Esophagus squamous epithelium (tissue), 4 donors: ENCODE measurements at regions not wholly inside any gene's neighbourhood (a gene's known extent, or its start where the extent isn't known, plus 50 kb on each side); places are given as distances from the start of the nearest gene placed in this dataset.

Experiments used
- POLR2A ChIP-seq, 4 donors: fragments of 450-650 bp; IDR thresholded peaks; one replicate each; pipeline ENCODE4 v1.6.1; 2017; ENCODE audit warnings: antibody characterized with exemption in 4 of 4, mild to moderate bottlenecking in 4 of 4, moderate library complexity in 3 of 4
- TF ChIP-seq, protein P1 (sequence below), 6 experiments: fragments of 450-650 bp in 4 of 6; fragments of 200-600 bp in 2 of 6; sonication (generic) in 2 of 6; IDR thresholded peaks; one replicate each; pipeline ENCODE4 v1.5.1; 2016 to 2019; ENCODE audit warnings: antibody characterized with exemption in 6 of 6, mild to moderate bottlenecking in 4 of 6, moderate library complexity in 4 of 6

DNA sequence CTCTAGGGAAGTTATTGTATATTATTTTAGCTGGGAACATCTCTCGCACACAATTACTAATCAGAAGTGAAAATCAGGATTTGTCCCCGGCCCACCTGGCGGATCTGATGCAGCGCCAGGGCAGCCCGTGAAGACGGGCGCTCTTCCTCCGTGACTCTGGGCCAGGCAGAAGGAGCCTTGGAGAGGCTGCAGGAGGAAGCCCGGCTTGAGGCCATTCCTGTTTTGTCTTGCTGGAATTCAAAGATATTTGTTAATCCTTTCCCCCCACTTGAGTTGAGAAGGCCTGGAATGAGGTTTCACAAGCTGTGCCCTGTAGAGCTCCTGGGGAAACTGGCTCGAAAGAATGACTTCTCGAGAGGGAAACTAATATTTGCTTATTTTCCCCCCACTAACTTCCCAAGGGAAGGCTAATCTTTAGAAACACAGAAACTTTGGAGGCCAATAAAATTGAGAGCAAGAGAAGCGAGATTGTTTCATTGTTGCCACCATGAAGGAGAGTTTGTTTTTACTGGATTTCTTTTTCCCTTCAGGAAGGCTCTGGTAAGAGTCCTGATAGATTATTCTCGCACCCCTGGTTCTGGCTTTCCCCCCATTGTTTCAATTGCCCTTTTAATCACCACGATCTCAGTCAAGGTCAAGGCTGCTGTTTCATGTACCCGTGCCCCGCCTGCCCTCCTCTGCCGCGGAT is 92.8 kb upstream of the SEPTIN5 start:
- TF ChIP-seq, protein P1, sequence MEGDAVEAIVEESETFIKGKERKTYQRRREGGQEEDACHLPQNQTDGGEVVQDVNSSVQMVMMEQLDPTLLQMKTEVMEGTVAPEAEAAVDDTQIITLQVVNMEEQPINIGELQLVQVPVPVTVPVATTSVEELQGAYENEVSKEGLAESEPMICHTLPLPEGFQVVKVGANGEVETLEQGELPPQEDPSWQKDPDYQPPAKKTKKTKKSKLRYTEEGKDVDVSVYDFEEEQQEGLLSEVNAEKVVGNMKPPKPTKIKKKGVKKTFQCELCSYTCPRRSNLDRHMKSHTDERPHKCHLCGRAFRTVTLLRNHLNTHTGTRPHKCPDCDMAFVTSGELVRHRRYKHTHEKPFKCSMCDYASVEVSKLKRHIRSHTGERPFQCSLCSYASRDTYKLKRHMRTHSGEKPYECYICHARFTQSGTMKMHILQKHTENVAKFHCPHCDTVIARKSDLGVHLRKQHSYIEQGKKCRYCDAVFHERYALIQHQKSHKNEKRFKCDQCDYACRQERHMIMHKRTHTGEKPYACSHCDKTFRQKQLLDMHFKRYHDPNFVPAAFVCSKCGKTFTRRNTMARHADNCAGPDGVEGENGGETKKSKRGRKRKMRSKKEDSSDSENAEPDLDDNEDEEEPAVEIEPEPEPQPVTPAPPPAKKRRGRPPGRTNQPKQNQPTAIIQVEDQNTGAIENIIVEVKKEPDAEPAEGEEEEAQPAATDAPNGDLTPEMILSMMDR (IDR thresholded peaks at IDR 0.05): no peak
- TF ChIP-seq POLR2A (IDR thresholded peaks at IDR 0.05): no peak
